ENCODE measurements at regions not wholly inside any gene's neighbourhood (a gene's known extent, or its start where the extent isn't known, plus 50 kb on each side); places are given as distances from the start of the nearest gene placed in this dataset.
"Not testable (repeated sequence)": the region's sequence is repeated elsewhere in the genome, so short reads cannot be mapped to it uniquely, and the experiment has no call there.

- no peaks in the 10 kb centered on the region for H3K4me1 Mint-ChIP-seq
- no peak overlapping the region for H3K4me3 Mint-ChIP-seq
- ATAC-seq (no peak), DNase-seq (no peak)
- H3K27me3 Mint-ChIP-seq, result no peaks in the 10 kb centered on the region
- no peak overlapping the region for H3K27ac Mint-ChIP-seq
- H3K9me3 Mint-ChIP-seq, result peaks cover under 1% of the 10 kb centered on the region in 2 donors
Measured at GRCh38 chr5:97931829-97932228, 748.8 kb upstream of the RIOK2 start.

- no peak overlapping the region for H3K4me3 Mint-ChIP-seq
- no peak overlapping the region for H3K27ac Mint-ChIP-seq
- no peaks in the 10 kb centered on the region for H3K4me1 Mint-ChIP-seq
- DNase-seq (no peak), ATAC-seq (no peak)
- H3K9me3 Mint-ChIP-seq, result peaks cover 7 to 8% of the 10 kb centered on the region in 2 donors
- H3K27me3 Mint-ChIP-seq, result no peaks in the 10 kb centered on the region
Measured at GRCh38 chr5:97936231-97936630, 753.2 kb upstream of the RIOK2 start.

- DNase-seq, result no peak
- H3K4me3 Mint-ChIP-seq, result no peak overlapping the region
- H3K27ac Mint-ChIP-seq, result no peak overlapping the region
- peaks cover 7 to 8% of the 10 kb centered on the region in 2 donors for H3K9me3 Mint-ChIP-seq
- no peaks in the 10 kb centered on the region for H3K27me3 Mint-ChIP-seq
- no peaks in the 10 kb centered on the region for H3K4me1 Mint-ChIP-seq
- peak; percentile 43 for ATAC-seq
Measured at GRCh38 chr5:97937846-97938245, 754.8 kb upstream of the RIOK2 start.

- no peak for ATAC-seq
- H3K27me3 Mint-ChIP-seq, result no peaks in the 10 kb centered on the region
- H3K4me3 Mint-ChIP-seq, result no peak overlapping the region
Measured at GRCh38 chr5:97943036-97943435, 760.0 kb upstream of the RIOK2 start.

GRCh38 chr5:97951139-97951538 lies 768.1 kb upstream of the RIOK2 start:
- H3K9me3 Mint-ChIP-seq, result peaks cover 5 to 23% of the 10 kb centered on the region in 2 donors
- H3K4me3 Mint-ChIP-seq, result no peak overlapping the region
- no peaks in the 10 kb centered on the region for H3K4me1 Mint-ChIP-seq
- ATAC-seq (no peak), DNase-seq (no peak)
- H3K27ac Mint-ChIP-seq, result no peak overlapping the region
- no peaks in the 10 kb centered on the region for H3K27me3 Mint-ChIP-seq

More at GRCh38 chr5:97943036-97943435, 760.0 kb upstream of the RIOK2 start:
- no peaks in the 10 kb centered on the region for H3K4me1 Mint-ChIP-seq
- no peak overlapping the region for H3K27ac Mint-ChIP-seq
- no peak for DNase-seq
- H3K9me3 Mint-ChIP-seq, result no peaks in the 10 kb centered on the region

- ATAC-seq (no peak), DNase-seq (no peak)
- no peaks in the 10 kb centered on the region for H3K27me3 Mint-ChIP-seq
- no peak overlapping the region for H3K4me3 Mint-ChIP-seq
- H3K9me3 Mint-ChIP-seq, result peaks cover 5 to 23% of the 10 kb centered on the region in 2 donors
- no peak overlapping the region for H3K27ac Mint-ChIP-seq
- H3K4me1 Mint-ChIP-seq, result no peaks in the 10 kb centered on the region
Measured at GRCh38 chr5:97955450-97955849, 772.4 kb upstream of the RIOK2 start.

GRCh38 chr5:97967292-97967691 lies 784.2 kb upstream of the RIOK2 start:
- no peaks in the 10 kb centered on the region for H3K4me1 Mint-ChIP-seq
- no peak overlapping the region for H3K27ac Mint-ChIP-seq
- H3K27me3 Mint-ChIP-seq, result no peaks in the 10 kb centered on the region
- ATAC-seq (no peak), DNase-seq (no peak)
- H3K9me3 Mint-ChIP-seq, result no peaks in the 10 kb centered on the region
- no peak overlapping the region for H3K4me3 Mint-ChIP-seq

GRCh38 chr5:97968346-97968745 lies 785.3 kb upstream of the RIOK2 start:
- Mint-ChIP-seq H3K27ac (no peak overlapping the region), H3K4me1 (no peaks in the 10 kb centered on the region), H3K9me3 (no peaks in the 10 kb centered on the region), H3K4me3 (no peak overlapping the region), H3K27me3 (no peaks in the 10 kb centered on the region)
- DNase-seq (no peak), ATAC-seq (no peak)

- Mint-ChIP-seq H3K27me3 (no peaks in the 10 kb centered on the region), H3K9me3 (peaks cover 0 to 4% of the 10 kb centered on the region in 2 donors), H3K4me1 (no peaks in the 10 kb centered on the region), H3K27ac (peak overlapping the region in 1 of 2 donors; percentile 31), H3K4me3 (no peak overlapping the region)
- DNase-seq, result no peak
- ATAC-seq, result no peak
Measured at GRCh38 chr5:97979740-97980139, 793.7 kb upstream of the RGMB start.

GRCh38 chr5:97980291-97980690 lies 793.2 kb upstream of the RGMB start:
- no peaks in the 10 kb centered on the region for H3K4me1 Mint-ChIP-seq
- no peak for DNase-seq
- H3K27ac Mint-ChIP-seq, result no peak overlapping the region
- ATAC-seq, result no peak
- H3K4me3 Mint-ChIP-seq, result no peak overlapping the region
- H3K9me3 Mint-ChIP-seq, result peaks cover 0 to 2% of the 10 kb centered on the region in 2 donors
- no peaks in the 10 kb centered on the region for H3K27me3 Mint-ChIP-seq

GRCh38 chr5:97986069-97986468 lies 787.4 kb upstream of the RGMB start:
- H3K4me3 Mint-ChIP-seq, result no peak overlapping the region
- ATAC-seq, result no peak
- no peaks in the 10 kb centered on the region for H3K27me3 Mint-ChIP-seq
- no peak overlapping the region for H3K27ac Mint-ChIP-seq
- H3K9me3 Mint-ChIP-seq, result peaks cover 5 to 7% of the 10 kb centered on the region in 2 donors
- H3K4me1 Mint-ChIP-seq, result no peaks in the 10 kb centered on the region
- no peak for DNase-seq

- DNase-seq (no peak), ATAC-seq (no peak)
- no peak overlapping the region for H3K27ac Mint-ChIP-seq
- no peaks in the 10 kb centered on the region for H3K27me3 Mint-ChIP-seq
- no peaks in the 10 kb centered on the region for H3K4me1 Mint-ChIP-seq
- H3K4me3 Mint-ChIP-seq, result no peak overlapping the region
- H3K9me3 Mint-ChIP-seq, result peaks cover 16 to 33% of the 10 kb centered on the region in 2 donors
Measured at GRCh38 chr5:97991236-97991635, 782.2 kb upstream of the RGMB start.

GRCh38 chr5:97998941-97999340 lies 774.5 kb upstream of the RGMB start:
- ATAC-seq (no peak), DNase-seq (no peak)
- Mint-ChIP-seq H3K9me3 (peaks cover 5 to 6% of the 10 kb centered on the region in 2 donors), H3K27ac (no peak overlapping the region), H3K4me3 (no peak overlapping the region), H3K27me3 (no peaks in the 10 kb centered on the region), H3K4me1 (no peaks in the 10 kb centered on the region)

- ATAC-seq (no peak), DNase-seq (no peak)
- no peaks in the 10 kb centered on the region for H3K27me3 Mint-ChIP-seq
- peaks cover 0 to 4% of the 10 kb centered on the region in 2 donors for H3K9me3 Mint-ChIP-seq
- H3K27ac Mint-ChIP-seq, result no peak overlapping the region
- H3K4me1 Mint-ChIP-seq, result no peaks in the 10 kb centered on the region
- no peak overlapping the region for H3K4me3 Mint-ChIP-seq
Measured at GRCh38 chr5:98004463-98004862, 769.0 kb upstream of the RGMB start.

GRCh38 chr5:98016771-98017170 lies 756.7 kb upstream of the RGMB start:
- ATAC-seq (no peak), DNase-seq (no peak)
- H3K27me3 Mint-ChIP-seq, result no peaks in the 10 kb centered on the region
- no peaks in the 10 kb centered on the region for H3K9me3 Mint-ChIP-seq
- no peak overlapping the region for H3K27ac Mint-ChIP-seq
- no peak overlapping the region for H3K4me3 Mint-ChIP-seq
- H3K4me1 Mint-ChIP-seq, result no peaks in the 10 kb centered on the region

- H3K27ac Mint-ChIP-seq, H3K27me3 Mint-ChIP-seq, DNase-seq, ATAC-seq, H3K4me3 Mint-ChIP-seq, H3K4me1 Mint-ChIP-seq: not testable (repeated sequence)
- H3K9me3 Mint-ChIP-seq, result peaks cover 4 to 16% of the 10 kb centered on the region in 2 donors
Measured at GRCh38 chr5:98030273-98030672, 743.2 kb upstream of the RGMB start.

- H3K4me3 Mint-ChIP-seq, H3K27me3 Mint-ChIP-seq, H3K27ac Mint-ChIP-seq, ATAC-seq, H3K4me1 Mint-ChIP-seq, DNase-seq, H3K9me3 Mint-ChIP-seq: not testable (repeated sequence)
Measured at GRCh38 chr5:98031036-98031435, 742.4 kb upstream of the RGMB start.
